ENCODE measurements at regions not wholly inside any gene's neighbourhood (a gene's known extent, or its start where the extent isn't known, plus 50 kb on each side); places are given as distances from the start of the nearest gene placed in this dataset.

DNA sequence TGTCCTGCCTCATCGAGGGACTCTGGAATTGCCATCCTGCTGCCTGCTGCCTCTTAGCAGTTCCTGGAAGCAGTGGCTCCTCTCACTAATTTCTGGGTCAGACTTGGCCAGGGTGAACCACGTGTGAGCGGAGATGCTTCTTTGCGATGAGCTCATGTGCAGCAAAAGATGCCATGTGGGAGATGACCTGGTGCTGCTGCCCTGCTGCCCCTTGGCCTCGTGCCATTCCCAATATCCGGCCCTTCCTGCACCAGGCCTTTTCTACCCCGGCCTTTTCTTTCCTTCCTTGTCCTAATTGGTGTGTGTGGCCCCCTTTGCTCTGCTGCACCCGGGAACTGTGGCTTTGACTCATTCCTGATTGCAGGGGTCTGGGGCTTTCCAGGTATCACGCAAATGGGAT is 296.9 kb upstream of the HS6ST1 start:
- TF ChIP-seq CTCF (IDR thresholded peaks at IDR 0.05) (no peak), POLR2A (IDR thresholded peaks at IDR 0.05) (no peak), POLR2AphosphoS5 (IDR thresholded peaks at IDR 0.05) (no peak)

All from prostate gland (tissue), 2 donors.